ENCODE measurements at regions not wholly inside any gene's neighbourhood (a gene's known extent, or its start where the extent isn't known, plus 50 kb on each side); places are given as distances from the start of the nearest gene placed in this dataset.

GRCh38 chr11:22920939-22921565 lies 60.8 kb upstream of the CCDC179 start:
- TF ChIP-seq ZFX (IDR thresholded peaks at IDR 0.05) (no peak), CTCF (conservative IDR thresholded peaks at IDR 0.05) (peak; percentile 95)

GRCh38 chr11:22922672-22923071 lies 62.4 kb upstream of the CCDC179 start:
- TF ChIP-seq ZFX (IDR thresholded peaks at IDR 0.05) (no peak), CTCF (conservative IDR thresholded peaks at IDR 0.05) (no peak)

More at GRCh38 chr11:22920939-22921565, 60.8 kb upstream of the CCDC179 start:
- no peak overlapping the region; the same call in 1 of the 2 replicates for H3K27ac ChIP-seq

GRCh38 chr11:22923561-22923960 lies 63.3 kb upstream of the CCDC179 start:
- no peak overlapping the region for H3K27ac ChIP-seq
- TF ChIP-seq ZFX (IDR thresholded peaks at IDR 0.05) (no peak), CTCF (conservative IDR thresholded peaks at IDR 0.05) (no peak)

More at GRCh38 chr11:22922672-22923071, 62.4 kb upstream of the CCDC179 start:
- H3K27ac ChIP-seq: peak overlapping the region; percentile 95; the same call in 1 of the 2 replicates

GRCh38 chr11:22926341-22926740 lies 66.1 kb upstream of the CCDC179 start:
- H3K27ac ChIP-seq: no peak overlapping the region
- TF ChIP-seq CTCF (conservative IDR thresholded peaks at IDR 0.05) (no peak), ZFX (IDR thresholded peaks at IDR 0.05) (no peak)

- no peak for TF ChIP-seq ZFX (IDR thresholded peaks at IDR 0.05)
- TF ChIP-seq CTCF (conservative IDR thresholded peaks at IDR 0.05): no peak
- peak overlapping the region; percentile 73; the same call in 1 of the 2 replicates for H3K27ac ChIP-seq
Measured at GRCh38 chr11:22927793-22928192, 67.5 kb upstream of the CCDC179 start.

- peak overlapping the region; percentile 73; the same call in 1 of the 2 replicates for H3K27ac ChIP-seq
- TF ChIP-seq CTCF (conservative IDR thresholded peaks at IDR 0.05): peak; percentile 63
- TF ChIP-seq ZFX (IDR thresholded peaks at IDR 0.05): no peak
Measured at GRCh38 chr11:22928207-22928917, 68.1 kb upstream of the CCDC179 start.

Data from C4-2B (cell line).